ENCODE measurements at regions not wholly inside any gene's neighbourhood (a gene's known extent, or its start where the extent isn't known, plus 50 kb on each side); places are given as distances from the start of the nearest gene placed in this dataset.

DNA sequence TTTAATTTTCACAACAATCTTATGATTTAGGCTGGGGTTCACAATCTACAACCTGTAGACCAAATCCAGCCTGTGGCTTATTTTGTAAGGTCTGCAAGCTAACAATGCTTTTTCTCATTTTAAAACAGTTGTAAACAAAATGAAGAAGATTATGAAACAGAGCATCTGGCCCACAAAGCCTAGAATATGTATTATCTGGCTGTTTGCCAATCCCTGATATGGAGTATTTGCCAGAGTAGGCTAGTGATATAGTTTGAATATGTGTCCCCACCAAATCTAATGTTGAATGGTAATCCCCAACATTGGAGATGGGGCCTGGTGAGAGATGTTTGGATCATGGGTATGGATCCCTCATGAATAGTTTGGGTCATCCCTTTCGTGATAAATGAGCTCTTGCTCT, 201.8 kb downstream of the DHX35 start:
- no peak for DNase-seq (ENCODE audit: low read depth in 2 of 2)

DNA sequence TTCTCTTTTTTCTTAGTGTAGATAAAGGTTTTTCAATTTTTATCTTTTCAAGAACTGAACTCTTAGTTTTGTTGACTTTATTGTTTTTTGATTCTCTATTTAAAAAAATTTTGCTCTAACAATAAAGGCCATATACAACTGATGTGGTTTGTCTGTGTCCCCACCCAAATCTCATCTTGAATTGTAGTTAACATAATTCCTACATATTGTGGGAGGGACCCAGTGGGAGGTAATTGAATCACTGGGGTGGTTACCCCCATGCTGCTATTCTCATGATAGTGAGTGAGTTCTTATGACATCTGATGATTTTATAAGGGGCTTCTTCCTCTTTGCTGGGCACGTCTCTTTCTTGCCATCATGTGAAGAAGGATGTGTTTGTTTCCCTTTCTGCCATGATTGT, 199.8 kb downstream of the DHX35 start:
- no peak for DNase-seq (ENCODE audit: low read depth in 2 of 2)

DNA sequence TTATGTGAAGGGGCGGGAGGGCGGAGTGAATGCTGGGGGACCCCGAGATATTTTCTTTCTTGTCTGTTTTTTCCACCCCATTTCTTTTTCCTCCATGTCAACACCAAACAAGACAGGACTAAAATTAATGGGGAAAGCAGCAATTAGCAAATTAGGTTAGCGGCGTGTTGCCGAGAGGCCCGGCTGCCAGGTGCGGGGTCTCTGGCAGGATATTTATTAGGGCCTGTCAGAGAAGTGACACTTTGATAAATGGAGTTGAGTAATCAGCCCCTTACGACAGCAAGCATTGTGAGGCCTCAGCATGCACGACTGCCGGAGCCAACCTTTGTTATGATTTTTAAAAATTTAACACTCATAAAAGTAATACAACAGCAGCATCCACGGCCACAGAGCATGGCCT, 193.8 kb downstream of the DHX35 start:
- no peak for DNase-seq (ENCODE audit: low read depth in 2 of 2)

DNA sequence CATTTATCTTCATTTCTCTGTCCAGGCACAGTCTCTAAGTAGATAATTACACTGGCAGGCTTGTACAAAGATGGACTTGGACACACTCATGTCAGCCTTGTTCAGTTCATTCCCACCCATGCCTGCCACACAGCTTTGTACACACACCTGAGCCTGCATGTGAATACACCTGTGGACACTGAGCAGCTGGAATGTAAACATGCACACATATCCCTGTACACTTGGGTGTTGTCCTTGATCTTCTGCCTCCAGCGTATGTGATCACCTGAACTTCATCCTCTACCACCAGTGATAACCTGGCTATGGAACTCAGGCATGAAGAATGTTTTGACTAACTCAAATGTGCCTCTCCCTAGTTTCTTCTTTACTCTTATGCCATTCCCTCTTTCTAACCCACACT, 190.6 kb downstream of the DHX35 start:
- no peak for DNase-seq (ENCODE audit: low read depth in 2 of 2)

DNA sequence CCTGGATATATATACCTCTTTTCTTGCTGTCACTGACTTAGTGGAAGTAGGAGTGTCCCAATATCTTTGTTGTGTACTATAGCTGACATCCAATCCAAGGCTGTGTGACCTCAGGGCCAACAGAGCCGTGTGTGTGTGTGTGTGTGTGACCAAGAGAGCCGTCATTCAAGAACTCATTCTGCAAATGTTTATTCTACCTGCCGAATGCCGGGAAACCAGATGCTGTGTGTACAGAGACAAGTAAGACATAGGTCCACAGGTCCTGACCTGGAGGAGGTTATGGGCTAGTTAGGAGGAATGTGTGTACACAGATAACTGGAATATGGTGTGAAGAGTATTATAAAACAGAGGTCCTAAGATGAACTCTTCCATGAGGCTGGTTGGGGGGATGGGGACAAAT, 190.0 kb downstream of the DHX35 start:
- no peak for DNase-seq (ENCODE audit: low read depth in 2 of 2)

DNA sequence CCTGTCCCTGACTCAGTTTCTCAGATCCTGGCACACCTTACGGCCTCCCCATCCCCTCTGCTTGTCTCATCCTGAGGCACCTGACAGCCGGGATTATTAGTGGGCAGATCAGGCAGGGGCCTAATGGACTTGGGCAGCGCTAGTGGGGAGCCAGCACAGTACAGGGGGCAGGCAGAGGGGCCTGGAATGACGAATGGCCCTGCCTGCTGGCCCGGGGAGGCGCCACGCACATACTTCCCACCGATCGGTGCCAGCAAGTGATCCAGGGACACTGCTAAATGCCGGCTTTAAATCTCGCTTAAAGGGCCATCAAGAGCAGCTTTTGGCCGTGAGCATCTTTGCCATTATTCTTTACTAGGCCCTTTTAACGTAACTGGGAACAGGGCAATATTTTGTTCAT, 188.4 kb downstream of the DHX35 start:
- DNase-seq (ENCODE audit: low read depth in 2 of 2), result no peak

DNA sequence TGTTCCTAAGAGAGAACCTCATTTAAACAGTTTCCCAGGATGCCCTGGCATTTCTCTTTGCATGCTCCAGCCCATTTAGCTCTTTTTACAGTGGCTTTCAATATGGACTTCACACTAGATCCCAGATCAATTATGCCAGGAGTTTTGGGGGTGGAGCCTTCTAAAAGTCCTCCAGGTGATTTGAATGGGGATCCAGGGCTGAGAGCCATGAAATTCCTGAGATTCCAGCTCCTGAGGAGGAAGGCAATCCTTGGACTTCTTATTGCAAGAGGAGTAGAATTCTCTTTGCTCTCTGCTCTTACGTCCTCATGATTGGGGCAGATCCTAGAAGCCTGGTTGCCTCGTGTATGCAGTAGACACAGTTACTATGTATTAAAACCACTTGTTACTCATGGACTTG, 184.2 kb downstream of the DHX35 start:
- DNase-seq (ENCODE audit: low read depth in 2 of 2), result no peak

DNA sequence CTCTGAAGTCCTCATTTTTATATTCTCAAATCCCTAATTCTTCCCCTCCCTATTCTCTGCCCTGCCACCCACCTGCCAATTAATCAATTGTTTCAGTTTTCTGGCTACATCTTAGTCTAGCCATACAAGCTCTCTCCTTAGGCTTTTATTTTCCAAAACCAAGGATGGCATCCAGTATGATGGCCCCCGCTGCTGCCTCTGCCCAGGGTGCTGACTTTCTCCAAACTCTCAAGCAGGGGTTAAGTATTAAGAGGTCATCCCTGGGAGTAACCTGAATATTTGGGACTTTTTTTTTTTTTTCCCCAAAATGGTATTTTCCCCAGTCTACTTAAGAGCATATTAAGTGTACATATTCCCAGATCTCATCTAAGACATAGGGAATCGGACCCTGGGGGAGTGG, 183.8 kb downstream of the DHX35 start:
- DNase-seq (ENCODE audit: low read depth in 2 of 2), result no peak

DNA sequence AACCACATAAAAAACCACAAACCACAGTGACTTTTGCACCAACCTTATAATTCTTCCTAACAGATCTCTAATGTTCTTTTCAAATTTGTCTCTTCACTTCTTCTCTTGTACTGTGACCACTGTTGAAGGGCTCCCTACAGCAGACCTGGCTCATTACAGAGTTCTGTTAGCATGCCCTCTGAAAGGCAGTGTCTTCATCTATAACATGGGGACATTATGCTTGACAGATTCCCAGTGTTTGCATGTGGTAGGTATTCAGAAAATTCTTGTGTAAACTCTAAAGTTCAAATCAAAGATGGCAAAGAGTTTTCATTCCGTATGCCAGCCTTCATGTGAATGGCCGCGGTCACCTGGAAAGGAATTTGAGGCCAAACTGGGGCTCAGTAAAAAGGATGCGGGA, 182.6 kb downstream of the DHX35 start:
- no peak for DNase-seq (ENCODE audit: low read depth in 2 of 2)

DNA sequence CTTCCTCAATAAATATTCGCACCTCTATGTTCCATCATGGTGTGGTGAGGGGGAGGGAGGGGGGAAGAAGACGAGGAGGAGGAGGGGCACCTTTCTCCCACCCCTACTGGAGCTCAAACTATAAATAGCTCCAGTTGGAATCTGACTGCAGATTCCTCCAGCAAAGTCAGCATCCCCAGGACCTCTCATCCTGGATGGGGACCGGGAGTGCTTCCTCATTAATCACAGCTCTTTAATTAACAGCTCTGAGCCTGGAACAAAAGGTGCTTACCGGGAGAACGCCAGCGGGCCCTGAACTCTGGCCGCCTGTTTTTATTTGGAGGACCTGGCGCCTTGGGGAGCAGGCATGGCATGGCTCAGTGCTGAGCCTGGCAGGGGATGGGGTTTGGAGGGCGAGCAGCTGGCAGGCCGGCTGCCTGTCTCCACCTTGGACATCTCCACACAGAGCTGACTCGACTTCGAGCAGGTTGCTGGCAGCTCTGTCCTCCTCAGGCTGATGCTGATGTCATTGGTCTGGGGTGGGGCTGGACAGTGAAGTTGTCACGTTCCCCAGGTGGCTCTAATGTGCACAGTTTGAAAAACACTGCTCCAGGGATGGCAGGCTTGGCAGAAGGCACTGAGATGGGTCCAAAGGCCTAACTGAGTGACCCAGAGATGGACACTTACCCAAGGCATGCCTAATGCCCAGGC, 180.4 kb downstream of the DHX35 start:
- no peak for DNase-seq (ENCODE audit: low read depth in 2 of 2)

DNA sequence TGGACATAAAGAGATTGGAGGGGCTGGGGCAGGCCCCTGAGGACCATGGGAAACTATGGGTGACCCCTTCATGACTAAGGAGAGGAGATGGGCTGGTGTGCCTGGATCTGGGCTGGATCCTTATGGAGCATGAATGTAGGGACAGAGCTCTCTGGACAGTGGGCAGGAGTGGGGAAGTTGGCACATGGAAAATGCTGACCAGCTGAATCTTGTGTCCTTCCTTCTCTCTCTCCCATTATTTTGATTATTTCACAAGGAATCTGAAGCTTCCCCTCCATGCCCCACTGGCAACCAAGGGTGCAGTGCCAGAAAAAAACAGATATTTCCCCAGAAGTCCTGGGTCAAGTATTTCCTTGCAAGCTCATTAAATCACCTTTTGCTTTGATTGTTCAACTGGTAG, 175.2 kb downstream of the DHX35 start:
- no peak for DNase-seq (ENCODE audit: low read depth in 2 of 2)

DNA sequence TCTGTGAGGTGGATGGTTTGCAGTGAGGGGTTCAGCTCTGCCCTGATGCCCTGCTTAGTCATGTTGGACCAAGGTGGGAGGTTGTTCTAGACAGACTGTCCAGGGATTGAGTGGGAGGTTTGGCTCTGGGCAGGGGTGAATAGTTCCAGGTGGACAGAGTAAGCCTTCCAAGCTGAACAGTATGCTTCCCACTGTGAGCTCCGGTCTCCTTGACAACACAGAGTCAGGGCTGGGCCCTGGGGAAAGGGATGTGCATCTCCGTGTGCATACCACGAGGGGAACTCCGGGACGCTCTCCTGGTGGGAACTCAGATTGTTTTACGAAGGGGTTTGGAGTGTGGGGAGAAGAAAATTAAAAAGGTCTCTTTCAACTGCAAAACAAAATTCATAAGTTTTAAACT, 174.7 kb downstream of the DHX35 start:
- DNase-seq (ENCODE audit: low read depth in 2 of 2), result no peak

DNA sequence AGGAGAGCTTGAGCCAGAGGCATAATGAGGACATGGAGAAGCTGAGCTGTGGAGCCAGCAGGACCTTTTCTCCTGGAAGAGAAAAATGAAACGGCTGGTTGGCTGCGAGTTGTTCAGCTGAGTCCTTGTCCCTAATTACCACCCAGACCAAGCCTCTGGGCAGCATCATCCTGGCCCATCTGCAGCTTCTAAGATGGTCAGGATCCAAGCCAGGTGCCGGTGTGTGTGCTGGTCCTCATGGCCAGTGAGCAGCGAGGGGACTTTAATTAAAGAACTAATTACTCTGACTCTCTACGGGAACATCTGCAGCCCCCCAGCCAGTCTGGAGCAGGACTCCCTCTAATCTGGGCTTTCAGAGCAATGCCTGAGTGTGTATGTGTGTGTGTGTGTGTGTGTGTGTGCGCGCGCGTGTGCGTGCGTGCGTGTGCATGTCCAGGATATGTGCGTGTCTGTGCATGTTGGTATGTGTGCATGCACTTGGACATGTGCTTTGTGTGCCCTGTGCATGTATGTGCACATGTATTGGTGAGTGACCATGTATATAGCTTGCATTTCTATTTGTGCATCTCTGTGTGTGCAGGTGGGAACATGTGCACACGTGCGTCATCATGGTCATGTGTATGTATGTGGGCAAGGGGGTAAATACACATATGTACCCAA, 173.9 kb downstream of the DHX35 start:
- DNase-seq (ENCODE audit: low read depth in 2 of 2), result no peak

DNA sequence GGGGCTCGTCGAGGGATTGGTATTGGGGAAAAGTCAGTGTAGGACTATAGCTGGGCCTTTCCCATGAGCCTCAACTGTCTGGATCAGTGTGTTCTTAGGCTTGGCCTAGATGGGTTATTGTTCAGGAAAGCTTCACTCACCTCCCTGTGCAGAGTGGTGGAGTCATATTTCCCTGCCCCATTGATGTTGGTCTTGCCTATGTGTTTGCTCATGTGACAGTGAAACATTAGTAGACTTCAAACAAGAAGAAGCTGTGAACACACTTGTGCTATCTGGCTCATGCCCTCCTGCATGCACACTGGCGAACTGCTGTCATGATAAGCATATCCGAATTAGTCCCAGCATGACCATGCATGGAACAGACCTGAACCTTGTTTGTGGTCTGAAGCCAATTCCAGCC, 171.1 kb downstream of the DHX35 start:
- no peak for DNase-seq (ENCODE audit: low read depth in 2 of 2)

DNA sequence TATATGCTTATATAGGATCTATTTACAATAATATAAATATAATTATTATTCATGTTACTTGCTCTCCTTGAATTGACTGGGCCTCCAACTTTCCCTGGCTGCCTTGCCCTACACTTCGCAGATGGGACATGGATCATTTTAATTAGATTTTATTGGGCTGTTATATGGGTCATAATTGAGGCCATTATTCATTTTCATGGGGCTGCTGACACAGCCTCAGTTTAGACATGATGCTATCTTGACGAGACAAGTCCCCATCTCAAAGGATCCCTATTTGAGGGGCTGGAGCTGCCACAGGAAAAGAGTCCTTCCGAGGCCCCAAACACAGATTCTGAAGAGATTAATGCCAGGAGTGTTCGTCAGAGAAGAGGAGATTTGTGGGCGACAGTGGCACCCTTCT, 170.4 kb downstream of the DHX35 start:
- DNase-seq (ENCODE audit: low read depth in 2 of 2), result no peak

DNA sequence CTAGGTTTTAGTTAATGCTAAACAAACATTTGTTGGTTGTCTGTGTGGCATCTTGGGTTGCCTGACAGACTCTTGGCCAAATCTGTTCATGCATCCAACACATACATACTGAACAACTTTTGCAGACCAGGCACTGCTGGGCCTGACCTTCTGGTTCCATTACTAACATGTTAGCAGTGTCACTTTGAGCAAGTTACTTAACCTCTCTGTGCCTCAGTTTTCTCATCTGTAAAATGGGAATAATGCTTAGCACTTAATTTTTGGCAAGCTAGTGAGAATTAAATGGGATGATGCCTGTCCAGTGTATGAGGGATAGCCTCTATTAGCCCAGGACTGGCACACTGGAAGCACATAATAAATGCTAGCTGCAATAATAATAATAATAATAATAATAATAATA, 169.9 kb downstream of the DHX35 start:
- DNase-seq (ENCODE audit: low read depth in 2 of 2), result no peak

DNA sequence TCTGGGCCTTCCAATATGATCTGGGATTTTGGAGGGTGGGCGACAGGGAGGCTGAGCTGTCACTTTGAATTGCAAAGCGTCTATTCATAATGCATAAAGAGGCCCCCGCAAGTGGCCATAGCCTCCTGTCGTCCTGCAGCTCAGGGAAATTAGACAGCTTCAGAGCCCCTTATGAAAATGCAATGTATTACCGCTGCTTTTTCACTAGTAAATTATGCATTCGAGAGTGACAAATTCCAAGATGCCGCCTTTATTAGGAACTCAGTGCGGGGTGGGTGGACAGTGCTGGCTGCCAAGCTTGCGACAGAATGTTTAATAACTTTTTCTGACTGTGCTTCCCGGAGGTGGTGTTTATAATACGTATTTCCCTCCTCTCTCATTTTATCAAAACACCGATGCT, 168.5 kb downstream of the DHX35 start:
- DNase-seq (ENCODE audit: low read depth in 2 of 2), result no peak

DNA sequence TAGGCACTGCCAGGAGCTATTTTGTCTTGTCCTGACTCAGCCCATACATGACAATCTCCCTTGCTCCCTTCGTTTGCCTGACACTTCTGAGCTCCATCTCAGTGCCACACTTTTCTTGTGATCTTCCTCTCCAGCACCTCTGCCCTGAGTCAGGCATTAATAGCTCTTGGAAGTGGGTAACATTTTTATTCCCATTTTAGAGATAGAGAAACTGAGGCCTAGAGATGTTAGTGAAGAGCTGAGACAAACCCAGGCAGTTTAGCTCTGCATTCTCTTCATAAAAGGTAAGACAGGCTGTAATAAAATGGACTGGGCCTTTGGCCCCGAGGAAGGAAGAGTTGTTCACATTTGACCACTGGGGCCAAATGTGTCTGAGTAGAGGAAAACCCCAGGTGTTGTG, 167.4 kb downstream of the DHX35 start:
- DNase-seq (ENCODE audit: low read depth in 2 of 2), result no peak

DNA sequence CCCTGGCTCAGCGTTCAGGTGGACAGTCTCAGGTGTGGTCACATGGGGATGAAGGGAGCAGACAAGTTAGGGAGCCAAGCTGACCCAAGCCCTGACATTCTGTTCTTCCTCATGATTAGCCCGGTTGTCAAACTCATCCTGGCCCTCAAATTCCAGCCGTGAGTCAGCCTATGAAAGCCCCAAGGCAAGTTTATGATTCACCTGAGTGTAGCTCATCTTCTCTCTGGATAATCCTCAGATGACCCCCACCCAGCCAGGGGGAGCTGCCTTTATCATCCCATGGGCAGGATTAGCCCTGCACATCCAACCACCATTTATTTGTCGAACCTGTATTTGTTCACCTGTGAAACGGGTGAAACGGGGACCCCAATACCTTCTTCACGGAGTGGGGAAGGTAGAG, 161.9 kb downstream of the DHX35 start:
- DNase-seq (ENCODE audit: low read depth in 2 of 2), result no peak

DNA sequence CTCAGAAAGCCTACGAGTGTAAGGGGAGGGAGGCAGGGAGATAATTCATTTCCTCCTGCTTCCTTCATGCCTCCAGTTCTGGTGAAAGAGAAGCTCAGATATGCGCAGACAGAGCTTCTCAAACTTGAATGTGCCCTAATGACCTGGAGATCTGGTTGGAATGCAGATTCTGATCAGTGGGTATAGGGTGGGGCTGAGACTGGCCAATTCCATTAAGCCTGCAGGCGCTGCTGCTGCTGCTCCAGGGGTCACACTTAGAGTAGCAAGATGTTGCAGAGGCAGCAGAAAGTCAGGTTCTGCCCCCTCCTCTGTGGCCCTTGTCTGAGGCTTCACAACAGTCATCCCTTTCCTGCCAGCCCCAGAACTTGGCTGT, 161.0 kb downstream of the DHX35 start:
- no peak for DNase-seq (ENCODE audit: low read depth in 2 of 2)

DNA sequence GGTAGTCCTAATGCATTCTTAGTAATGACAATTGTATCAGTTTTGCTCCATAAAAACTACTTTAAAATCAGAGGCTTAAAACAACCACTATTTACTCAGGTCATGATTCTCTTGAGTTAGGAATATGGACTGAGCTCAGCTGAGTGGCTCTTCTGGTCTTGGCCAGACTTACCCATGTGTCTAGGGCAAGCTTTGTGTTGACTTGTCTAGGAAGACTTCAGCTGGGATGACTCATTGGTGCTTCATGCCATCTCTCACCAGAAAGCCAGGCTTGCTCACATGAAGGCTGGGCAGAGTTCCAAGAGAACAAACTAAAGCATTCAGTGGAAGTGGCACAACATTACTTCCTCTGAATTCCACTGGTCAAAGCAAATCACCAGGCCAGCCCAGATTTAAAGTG, 155.3 kb downstream of the DHX35 start:
- no peak for DNase-seq (ENCODE audit: low read depth in 2 of 2)

DNA sequence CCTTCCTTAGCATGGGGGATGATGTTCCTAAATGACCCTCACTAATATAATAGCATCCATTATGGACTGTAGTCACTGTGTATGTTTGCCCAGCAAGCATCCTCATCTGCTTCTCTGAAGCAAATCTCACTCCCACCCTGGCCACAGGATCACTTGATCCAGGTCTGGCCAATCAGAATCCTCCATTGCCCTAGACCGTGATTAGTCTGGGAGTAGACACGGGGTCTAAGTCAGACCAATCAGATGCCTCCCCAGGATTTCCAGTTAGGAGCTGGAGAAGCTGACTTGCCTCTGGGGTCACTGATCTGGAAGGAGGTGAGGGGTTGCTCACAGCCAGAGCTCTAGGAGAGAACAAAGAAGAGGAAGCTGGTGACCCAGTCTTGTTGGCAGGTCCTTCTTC, 153.9 kb downstream of the DHX35 start:
- DNase-seq (ENCODE audit: low read depth in 2 of 2), result no peak

DNA sequence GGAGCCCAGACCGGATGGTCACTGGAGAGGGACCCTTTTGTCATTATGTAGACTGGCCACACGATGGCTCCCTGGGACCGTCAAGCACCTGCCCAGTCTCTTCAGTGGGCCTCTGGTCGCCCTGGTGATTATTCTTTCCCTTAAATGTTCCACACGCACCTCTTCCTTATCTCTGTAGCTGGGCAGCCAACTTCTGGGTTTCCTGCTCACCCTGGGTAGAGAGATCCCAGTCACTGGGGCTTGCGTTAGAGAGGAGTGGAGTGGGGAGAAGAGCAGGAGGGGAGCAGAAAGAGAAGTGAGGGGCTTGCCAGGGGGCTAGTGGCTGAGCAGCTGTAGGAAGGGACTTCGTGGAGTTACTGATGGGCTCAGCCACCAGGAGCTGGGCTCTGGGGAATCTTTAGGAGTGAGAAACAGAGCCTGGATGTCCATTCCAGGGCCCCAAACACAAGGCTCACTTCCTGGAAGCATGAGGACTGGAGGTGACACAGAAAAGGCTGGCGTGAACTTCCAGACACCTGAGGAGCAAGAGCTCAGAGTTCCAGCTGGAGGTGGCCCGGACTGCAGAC, 150.1 kb downstream of the DHX35 start:
- no peak for DNase-seq (ENCODE audit: low read depth in 2 of 2)

Data from stimulated activated CD8-positive, alpha-beta memory T cell treated with anti-CD3 and anti-CD28 coated beads, Interleukin-2, amount 100 ng/mL, for 48 hours (primary cell).